Lower leg skin (tissue), 3 donors: ENCODE measurements at regions not wholly inside any gene's neighbourhood (a gene's known extent, or its start where the extent isn't known, plus 50 kb on each side); places are given as distances from the start of the nearest gene placed in this dataset.

ENCODE experiments used
- POLR2A ChIP-seq, 2 donors: fragments of 450-650 bp; IDR thresholded peaks; one replicate each; pipeline ENCODE4 v1.6.1; 2016 to 2017; ENCODE audit warnings: antibody characterized with exemption in 2 of 2, mild to moderate bottlenecking in 1 of 2, moderate library complexity in 1 of 2
- TF ChIP-seq, protein P1 (sequence below), 3 donors: fragments of 450-650 bp; IDR thresholded peaks; one replicate each; pipeline ENCODE4 v1.5.1; 2016; ENCODE audit warnings: antibody characterized with exemption in 3 of 3, mild to moderate bottlenecking in 3 of 3, moderate library complexity in 2 of 3

DNA sequence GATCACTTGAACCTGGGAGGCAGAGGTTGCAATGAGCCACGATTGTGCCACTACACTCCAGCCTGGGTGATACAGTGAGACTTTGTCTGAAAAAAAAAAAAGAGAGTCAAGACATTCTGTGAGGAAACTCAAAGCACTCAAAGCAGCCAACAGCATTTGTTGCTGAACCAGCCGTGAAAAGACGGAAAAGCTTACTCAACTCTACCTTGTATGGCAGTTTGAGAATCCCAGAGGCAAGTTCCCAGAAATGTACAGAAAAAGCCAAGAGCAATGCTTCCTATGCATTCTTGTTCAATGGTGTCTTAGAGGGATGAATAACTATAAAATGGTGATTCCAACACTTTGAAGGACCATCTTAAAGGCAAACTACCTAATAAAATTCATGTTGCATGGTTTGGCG lies 170.2 kb downstream of the HSD17B3 start:
- TF ChIP-seq, protein P1, sequence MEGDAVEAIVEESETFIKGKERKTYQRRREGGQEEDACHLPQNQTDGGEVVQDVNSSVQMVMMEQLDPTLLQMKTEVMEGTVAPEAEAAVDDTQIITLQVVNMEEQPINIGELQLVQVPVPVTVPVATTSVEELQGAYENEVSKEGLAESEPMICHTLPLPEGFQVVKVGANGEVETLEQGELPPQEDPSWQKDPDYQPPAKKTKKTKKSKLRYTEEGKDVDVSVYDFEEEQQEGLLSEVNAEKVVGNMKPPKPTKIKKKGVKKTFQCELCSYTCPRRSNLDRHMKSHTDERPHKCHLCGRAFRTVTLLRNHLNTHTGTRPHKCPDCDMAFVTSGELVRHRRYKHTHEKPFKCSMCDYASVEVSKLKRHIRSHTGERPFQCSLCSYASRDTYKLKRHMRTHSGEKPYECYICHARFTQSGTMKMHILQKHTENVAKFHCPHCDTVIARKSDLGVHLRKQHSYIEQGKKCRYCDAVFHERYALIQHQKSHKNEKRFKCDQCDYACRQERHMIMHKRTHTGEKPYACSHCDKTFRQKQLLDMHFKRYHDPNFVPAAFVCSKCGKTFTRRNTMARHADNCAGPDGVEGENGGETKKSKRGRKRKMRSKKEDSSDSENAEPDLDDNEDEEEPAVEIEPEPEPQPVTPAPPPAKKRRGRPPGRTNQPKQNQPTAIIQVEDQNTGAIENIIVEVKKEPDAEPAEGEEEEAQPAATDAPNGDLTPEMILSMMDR (IDR thresholded peaks at IDR 0.05): no peak
- TF ChIP-seq POLR2A (IDR thresholded peaks at IDR 0.05): no peak
